SHP77 treated with DMSO at 0.1 percent for 48 hours (cell line): ENCODE measurements at regions not wholly inside any gene's neighbourhood (a gene's known extent, or its start where the extent isn't known, plus 50 kb on each side); places are given as distances from the start of the nearest gene placed in this dataset.

Experiments used
- DNase-seq: peaks from one replicate; lab custom pipeline; 2025; lab: John Stamatoyannopoulos, UW

- no peak for DNase-seq
These were observed 545.2 kb upstream of the CDH11 start for GRCh38 chr16:65667011-65667578.

GRCh38 chr16:65666132-65666941 is 544.5 kb upstream of the CDH11 start:
- DNase-seq = no peak

GRCh38 chr16:65665586-65665985 is 543.7 kb upstream of the CDH11 start:
- DNase-seq = no peak

GRCh38 chr16:65663774-65664173 is 541.9 kb upstream of the CDH11 start:
- no peak for DNase-seq

- DNase-seq = no peak
These were observed 540.4 kb upstream of the CDH11 start for GRCh38 chr16:65662256-65662655.

GRCh38 chr16:65661558-65661957 is 539.7 kb upstream of the CDH11 start:
- DNase-seq = no peak

- DNase-seq = no peak
These were observed 538.5 kb upstream of the CDH11 start for GRCh38 chr16:65660390-65660789.

GRCh38 chr16:65659758-65660157 is 537.9 kb upstream of the CDH11 start:
- no peak for DNase-seq

- no peak for DNase-seq
These were observed 536.9 kb upstream of the CDH11 start for GRCh38 chr16:65658787-65659220.

GRCh38 chr16:65658349-65658748 is 536.5 kb upstream of the CDH11 start:
- no peak for DNase-seq

GRCh38 chr16:65657556-65657955 is 535.7 kb upstream of the CDH11 start:
- DNase-seq = no peak

- DNase-seq = no peak
These were observed 535.2 kb upstream of the CDH11 start for GRCh38 chr16:65657071-65657494.

- no peak for DNase-seq
These were observed 533.9 kb upstream of the CDH11 start for GRCh38 chr16:65655802-65656201.

- no peak for DNase-seq
These were observed 526.2 kb upstream of the CDH11 start for GRCh38 chr16:65648101-65648500.

- no peak for DNase-seq
These were observed 523.0 kb upstream of the CDH11 start for GRCh38 chr16:65644821-65645220.

GRCh38 chr16:65641762-65642289 is 520.0 kb upstream of the CDH11 start:
- no peak for DNase-seq

GRCh38 chr16:65641049-65641761 is 519.3 kb upstream of the CDH11 start:
- DNase-seq = no peak

- DNase-seq = no peak
These were observed 513.0 kb upstream of the CDH11 start for GRCh38 chr16:65634833-65635232.

GRCh38 chr16:65634291-65634690 is 512.4 kb upstream of the CDH11 start:
- DNase-seq = no peak

GRCh38 chr16:65624666-65625065 is 502.8 kb upstream of the CDH11 start:
- no peak for DNase-seq

- DNase-seq = no peak
These were observed 502.4 kb upstream of the CDH11 start for GRCh38 chr16:65624229-65624628.

GRCh38 chr16:65622871-65623270 is 501.0 kb upstream of the CDH11 start:
- no peak for DNase-seq

- DNase-seq = no peak
These were observed 500.3 kb upstream of the CDH11 start for GRCh38 chr16:65622151-65622550.
